SK-N-MC (cell line): ENCODE measurements at regions not wholly inside any gene's neighbourhood (a gene's known extent, or its start where the extent isn't known, plus 50 kb on each side); places are given as distances from the start of the nearest gene placed in this dataset.

ENCODE experiments used
- EZH2 ChIP-seq: fragments of 200-600 bp; sonication (generic); IDR thresholded peaks from one replicate; pipeline ENCODE4 v1.6.1; 2017; ENCODE audit warnings: antibody characterized with exemption
- POLR2AphosphoS5 ChIP-seq: IDR thresholded peaks from 2 replicates; pipeline ENCODE4 v1.6.1; 2012; ENCODE audit warnings: mild to moderate bottlenecking, low read depth, low read length, borderline replicate concordance

DNA sequence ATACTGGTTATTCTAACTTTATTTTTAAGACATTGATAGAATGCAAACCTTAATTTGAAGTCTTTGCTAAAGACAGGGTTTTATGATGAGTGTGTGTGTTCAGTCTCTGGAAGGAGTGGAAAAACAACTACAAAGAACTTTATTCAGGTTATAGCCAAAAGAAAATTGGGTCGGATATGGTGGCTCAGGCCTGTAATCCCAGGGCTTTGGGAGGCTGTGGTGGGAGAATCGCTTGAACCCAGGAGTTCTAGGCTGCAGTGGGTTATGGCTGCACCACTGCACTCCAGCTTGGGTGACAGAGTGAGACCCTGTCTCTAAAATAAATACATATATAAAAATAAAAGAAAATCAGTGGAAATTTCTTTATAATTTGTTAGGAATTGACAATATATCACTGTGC is 581.5 kb upstream of the CA10 start:
- TF ChIP-seq EZH2 (no peak), POLR2AphosphoS5 (no peak)
